Testis (tissue), 2 donors: ENCODE measurements at regions not wholly inside any gene's neighbourhood (a gene's known extent, or its start where the extent isn't known, plus 50 kb on each side); places are given as distances from the start of the nearest gene placed in this dataset.

ENCODE experiments used
- DNase-seq: peaks from one replicate; pipeline ENCODE4 v3.0.0-alpha.2; 2019
- H3K27ac ChIP-seq, 2 donors: fragments of 200-600 bp; sonication (generic); one replicate each; pipeline ENCODE4 v1.5.1; 2019
- H3K27me3 ChIP-seq: fragments of 200-600 bp; sonication (generic); one replicate; pipeline ENCODE4 v1.5.1; 2019
- H3K36me3 ChIP-seq: fragments of 200-600 bp; sonication (generic); one replicate; pipeline ENCODE4 v1.5.1; 2017; ENCODE audit warnings: low read depth; ENCODE audit errors: missing control alignments
- H3K4me1 ChIP-seq: fragments of 200-600 bp; sonication (generic); one replicate; pipeline ENCODE4 v1.5.1; 2019
- H3K4me3 ChIP-seq, 2 donors: fragments of 200-600 bp; sonication (generic); one replicate each; pipeline ENCODE4 v1.5.1; 2017 to 2019
- H3K9me3 ChIP-seq: fragments of 200-600 bp; sonication (generic); one replicate; pipeline ENCODE4 v1.5.1; 2017
- CTCF ChIP-seq, 3 experiments: fragments of 450-650 bp in 2 of 3; fragments of 200-600 bp in 1 of 3; sonication (generic) in 1 of 3; IDR thresholded peaks; one replicate each; pipeline ENCODE4 v1.5.1; 2016 to 2019; ENCODE audit warnings: antibody characterized with exemption in 3 of 3, mild to moderate bottlenecking in 2 of 3, moderate library complexity in 1 of 3
- POLR2A ChIP-seq: fragments of 450-650 bp; IDR thresholded peaks from one replicate; pipeline ENCODE4 v1.6.1; 2017; ENCODE audit warnings: antibody characterized with exemption, mild to moderate bottlenecking, moderate library complexity
- WGBS, 2 donors: methylation state at CpG; one replicate each; pipeline ENCODE4 v1.1.5; 2018; 5-methylcytosine and 5-hydroxymethylcytosine counted together
- intact Hi-C: fragments of 100-400 bp; cut with DNase I; formaldehyde crosslinking; loops from one replicate; pipeline ENCODE4 v1.15.1; 2023; ENCODE audit warnings: low total_unique reads

GRCh38 chr16:9311303-9311954, 220.0 kb downstream of the HAPSTR1 start:
- H3K4me3 ChIP-seq = no peak overlapping the region
- no peaks in the 10 kb centered on the region for H3K9me3 ChIP-seq
- H3K36me3 ChIP-seq = no peaks in the 10 kb centered on the region
- intact Hi-C loops = no loop called here
- 54 to 69% methylated on average over 5 of the region's 5 CpGs for WGBS, 2 donors
- H3K4me1 ChIP-seq = no peaks in the 10 kb centered on the region
- DNase-seq = no peak
- no peaks in the 10 kb centered on the region for H3K27me3 ChIP-seq
- H3K27ac ChIP-seq = no peak overlapping the region
- TF ChIP-seq POLR2A = no peak
- no peak for TF ChIP-seq CTCF (IDR thresholded peaks at IDR 0.05)

- Histone ChIP-seq H3K27me3 (no peaks in the 10 kb centered on the region), H3K9me3 (no peaks in the 10 kb centered on the region), H3K4me1 (no peaks in the 10 kb centered on the region), H3K27ac (no peak overlapping the region), H3K4me3 (no peak overlapping the region), H3K36me3 (no peaks in the 10 kb centered on the region)
- intact Hi-C loops = no loop called here
- TF ChIP-seq POLR2A (no peak), CTCF (IDR thresholded peaks at IDR 0.05) (no peak)
- DNase-seq = no peak
Observed at GRCh38 chr16:9316008-9316407, 224.6 kb downstream of the HAPSTR1 start.

- 70 to 71% methylated on average over 2 of the region's 2 CpGs for WGBS, 2 donors
- TF ChIP-seq CTCF (IDR thresholded peaks at IDR 0.05) (no peak), POLR2A (no peak)
- Histone ChIP-seq H3K9me3 (no peaks in the 10 kb centered on the region), H3K4me1 (no peaks in the 10 kb centered on the region), H3K4me3 (no peak overlapping the region), H3K36me3 (no peaks in the 10 kb centered on the region), H3K27ac (no peak overlapping the region), H3K27me3 (no peaks in the 10 kb centered on the region)
- no peak for DNase-seq
- intact Hi-C loops = no loop called here
Observed at GRCh38 chr16:9316615-9317014, 225.2 kb downstream of the HAPSTR1 start.

- Histone ChIP-seq H3K4me1 (no peaks in the 10 kb centered on the region), H3K27me3 (no peaks in the 10 kb centered on the region), H3K4me3 (no peak overlapping the region), H3K9me3 (no peaks in the 10 kb centered on the region), H3K27ac (no peak overlapping the region), H3K36me3 (no peaks in the 10 kb centered on the region)
- no peak for TF ChIP-seq POLR2A
- no peak for TF ChIP-seq CTCF (IDR thresholded peaks at IDR 0.05)
- 82 to 85% methylated on average over 2 of the region's 2 CpGs for WGBS, 2 donors
- intact Hi-C loops = no loop called here
- DNase-seq = no peak
Observed at GRCh38 chr16:9318764-9319163, 227.3 kb downstream of the HAPSTR1 start.

- WGBS, 2 donors = 74 to 95% methylated on average over 3 of the region's 3 CpGs
- no peak for TF ChIP-seq POLR2A
- H3K36me3 ChIP-seq = no peaks in the 10 kb centered on the region
- H3K4me1 ChIP-seq = no peaks in the 10 kb centered on the region
- H3K27ac ChIP-seq = no peak overlapping the region
- H3K27me3 ChIP-seq = no peaks in the 10 kb centered on the region
- intact Hi-C loops = no loop called here
- H3K9me3 ChIP-seq = no peaks in the 10 kb centered on the region
- no peak overlapping the region for H3K4me3 ChIP-seq
- DNase-seq = no peak
Observed at GRCh38 chr16:9322769-9323168, 231.3 kb downstream of the HAPSTR1 start.
